A549 (cell line): ENCODE measurements at regions not wholly inside any gene's neighbourhood (a gene's known extent, or its start where the extent isn't known, plus 50 kb on each side); places are given as distances from the start of the nearest gene placed in this dataset.

Experiments
- ATAC-seq, 2 experiments: fragments of 200-7000 bp in 1 of 2; fragments of >200 bp in 1 of 2; cut with Nextera tagmentation in 1 of 2; cut with Tn5 transposase in 1 of 2; 3 replicates each; pipeline versions ENCODE4 v1.8.0 to v1.9.1; 2018 to 2020; ENCODE audit warnings: mild to moderate bottlenecking in 1 of 2, moderate library complexity in 1 of 2
- CTCF ChIA-PET: fragments of 300-600 bp; sonication (Branson Sonifier 250); formaldehyde crosslinking; extraction: SDS; loops from one replicate; lab custom pipeline; 2021; ENCODE audit warnings: antibody characterized with exemption, inconsistent platforms; lab: Yijun Ruan, JAX
- POLR2A ChIA-PET: fragments of 350-600 bp; formaldehyde crosslinking; extraction: SDS; loops from one replicate; lab custom pipeline; 2021; ENCODE audit warnings: antibody characterized with exemption, inconsistent platforms; lab: Yijun Ruan, JAX
- DNase-seq, 2 experiments: peaks; one replicate each; pipeline versions ENCODE4 v3.0.0 to v3.0.0-alpha.2; 2011 to 2016; ENCODE audit warnings: low read depth in 1 of 2, low spot score in 1 of 2
- FAIRE-seq: peaks from 2 replicates; lab custom pipeline; 2011; peaks lifted over from hg19 to GRCh38; lab: Jason Lieb, UNC
- H3K27ac ChIP-seq, 2 experiments: fragments of >200 bp; sonication (Bioruptor Twin); formaldehyde crosslinking; 3 replicates each; pipeline ENCODE4 v1.5.1; 2016 to 2017
- H3K4me1 ChIP-seq: fragments of >200 bp; sonication (Bioruptor Twin); formaldehyde crosslinking; 3 replicates; pipeline ENCODE4 v1.6.1; 2016
- H3K4me2 ChIP-seq: fragments of >200 bp; sonication (Bioruptor Twin); formaldehyde crosslinking; 3 replicates; pipeline ENCODE4 v1.6.1; 2016
- H3K4me3 ChIP-seq: fragments of >200 bp; sonication (Bioruptor Twin); formaldehyde crosslinking; 3 replicates; pipeline ENCODE4 v1.5.1; 2016
- H3K9me3 ChIP-seq: fragments of >200 bp; sonication (Bioruptor Twin); formaldehyde crosslinking; 3 replicates; pipeline ENCODE4 v1.6.1; 2016
- CEBPB ChIP-seq, 2 experiments: fragments of >200 bp in 1 of 2; sonication (Bioruptor Twin) in 1 of 2; formaldehyde crosslinking in 1 of 2; IDR thresholded peaks; 2 replicates each; pipeline ENCODE4 v1.6.1; 2012 to 2016
- CTCF ChIP-seq: fragments of >200 bp; sonication (Bioruptor Twin); formaldehyde crosslinking; IDR thresholded peaks from 3 replicates; pipeline ENCODE4 v1.5.1; 2016
- EHMT2 ChIP-seq: fragments of 200-600 bp; sonication (generic); IDR thresholded peaks from 2 replicates; pipeline ENCODE4 v1.6.1; 2016; ENCODE audit warnings: antibody characterized with exemption, low read depth, mild to moderate bottlenecking, moderate library complexity
- FOSB ChIP-seq: fragments of 250-450 bp; sonication (Bioruptor Pico); IDR thresholded peaks from 2 replicates; pipeline ENCODE4 v1.5.0; 2020; ENCODE audit warnings: mild to moderate bottlenecking, moderate library complexity
- FOSL2 ChIP-seq, 2 experiments: fragments of 450-650 bp in 1 of 2; fragments of >200 bp in 1 of 2; sonication (Bioruptor Twin) in 1 of 2; formaldehyde crosslinking; IDR thresholded peaks; 2 replicates each; pipeline versions ENCODE4 v1.5.0 to v1.6.1; 2016 to 2020; ENCODE audit warnings: mild to moderate bottlenecking in 1 of 2, moderate library complexity in 1 of 2
- GATA3 ChIP-seq: IDR thresholded peaks from 2 replicates; pipeline ENCODE4 v1.6.1; 2012; ENCODE audit warnings: borderline replicate concordance
- HDAC2 ChIP-seq: fragments of 200-600 bp; sonication (generic); IDR thresholded peaks from 2 replicates; pipeline ENCODE4 v1.6.1; 2016
- HOXA7 ChIP-seq: fragments of 250-450 bp; sonication (Bioruptor Pico); IDR thresholded peaks from 2 replicates; pipeline ENCODE4 v1.5.0; 2020; ENCODE audit warnings: mild to moderate bottlenecking, moderate library complexity
- HOXB13 ChIP-seq: fragments of 250-450 bp; sonication (Bioruptor Pico); IDR thresholded peaks from 2 replicates; pipeline ENCODE4 v1.5.0; 2020; ENCODE audit warnings: low read depth, mild to moderate bottlenecking, moderate library complexity
- JUN ChIP-seq, 2 experiments: fragments of >200 bp; sonication (Bioruptor Twin); formaldehyde crosslinking; IDR thresholded peaks; 2 replicates in 1 of 2; 3 replicates in 1 of 2; pipeline ENCODE4 v1.6.1; 2016 to 2017
- KDM1A ChIP-seq: fragments of 200-600 bp; sonication (generic); IDR thresholded peaks from 2 replicates; pipeline ENCODE4 v1.6.1; 2016; ENCODE audit warnings: low read depth, mild to moderate bottlenecking
- MYC ChIP-seq: IDR thresholded peaks from 2 replicates; pipeline ENCODE4 v1.6.1; 2012; ENCODE audit warnings: mild to moderate bottlenecking, inconsistent platforms, low read length, improper control_type of control experiment, borderline replicate concordance
- NFE2L2 ChIP-seq: fragments of 150-350 bp; conservative IDR thresholded peaks from 2 replicates; pipeline ENCODE4 v1.6.1; 2014; ENCODE audit warnings: low read length
- NPAS2 ChIP-seq: fragments of 250-450 bp; sonication (Bioruptor Pico); IDR thresholded peaks from 2 replicates; pipeline ENCODE4 v1.8.0; 2022; ENCODE audit warnings: mild to moderate bottlenecking, moderate library complexity, borderline replicate concordance
- NR3C1 ChIP-seq: fragments of >200 bp; sonication (Bioruptor Twin); formaldehyde crosslinking; IDR thresholded peaks from 3 replicates; pipeline ENCODE4 v1.6.1; 2017
- POLR2A ChIP-seq: IDR thresholded peaks from 2 replicates; pipeline ENCODE4 v1.6.1; 2012; ENCODE audit warnings: mild to moderate bottlenecking, low read length
- RARB ChIP-seq: fragments of 250-450 bp; sonication (Bioruptor Pico); IDR thresholded peaks from 2 replicates; pipeline ENCODE4 v1.8.0; 2021; ENCODE audit warnings: mild to moderate bottlenecking, moderate library complexity
- RCOR1 ChIP-seq: fragments of 150-350 bp; IDR thresholded peaks from 2 replicates; pipeline ENCODE4 v1.6.1; 2014; ENCODE audit warnings: antibody characterized with exemption, low read length, low read depth
- REST ChIP-seq: fragments of 200-600 bp; sonication (generic); IDR thresholded peaks from 2 replicates; pipeline ENCODE4 v1.6.1; 2016; ENCODE audit warnings: antibody characterized with exemption, mild to moderate bottlenecking, moderate library complexity
- SMC3 ChIP-seq: fragments of >200 bp; sonication (Bioruptor Twin); formaldehyde crosslinking; IDR thresholded peaks from 3 replicates; pipeline ENCODE4 v1.6.1; 2018; ENCODE audit warnings: inconsistent platforms
- SREBF2 ChIP-seq: fragments of 450-650 bp; IDR thresholded peaks from 2 replicates; pipeline ENCODE4 v1.6.1; 2014; ENCODE audit warnings: mild to moderate bottlenecking, moderate library complexity
- TFCP2L1 ChIP-seq: fragments of 250-450 bp; sonication (Bioruptor Pico); IDR thresholded peaks from 2 replicates; pipeline ENCODE4 v1.5.0; 2021; ENCODE audit warnings: mild to moderate bottlenecking
- ZFP36 ChIP-seq: fragments of 450-650 bp; IDR thresholded peaks from 2 replicates; pipeline ENCODE4 v1.6.1; 2014; ENCODE audit warnings: borderline replicate concordance; ENCODE audit not compliant: partially characterized antibody
- ZNF302 ChIP-seq: fragments of 250-450 bp; sonication (Bioruptor Pico); IDR thresholded peaks from 2 replicates; pipeline ENCODE4 v1.9.0; 2021; ENCODE audit warnings: inconsistent platforms, mild to moderate bottlenecking, moderate library complexity
- ZSCAN20 ChIP-seq: fragments of 250-450 bp; sonication (Bioruptor Pico); IDR thresholded peaks from 2 replicates; pipeline ENCODE4 v1.8.0; 2022; ENCODE audit warnings: mild to moderate bottlenecking, moderate library complexity
- WGBS: methylation state at CpG from one replicate; pipeline ENCODE4 v1.1.6; 2017; ENCODE audit errors: missing lambda C conversion rate; 5-methylcytosine and 5-hydroxymethylcytosine counted together
- TF ChIP-seq, protein P1 (sequence below): fragments of 150-350 bp; IDR thresholded peaks from 2 replicates; pipeline ENCODE4 v1.6.1; 2014; ENCODE audit warnings: low read depth, mild to moderate bottlenecking, low read length
- TF ChIP-seq, protein P2 (sequence below): fragments of 250-450 bp; sonication (Bioruptor Pico); IDR thresholded peaks from 2 replicates; pipeline ENCODE4 v1.5.0; 2020; ENCODE audit warnings: low read depth, mild to moderate bottlenecking, moderate library complexity

DNA sequence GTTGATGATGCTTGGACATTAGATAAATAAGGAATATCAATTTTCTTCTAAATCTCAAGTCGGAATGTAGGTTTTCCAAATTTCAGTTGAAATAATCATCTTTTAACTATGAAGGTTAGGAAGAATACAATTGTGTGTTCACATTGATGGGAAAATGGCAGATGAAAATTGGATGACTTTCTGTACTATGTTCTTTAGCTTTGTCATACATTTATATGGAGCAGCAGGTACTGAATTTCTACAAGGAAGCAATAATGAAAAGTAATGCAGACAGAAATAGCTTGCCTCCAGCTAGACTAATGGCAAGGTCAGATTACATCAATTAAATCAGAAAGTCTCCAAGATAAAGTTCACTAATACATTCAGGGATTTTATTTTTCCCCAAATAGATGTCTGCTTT, 1423.7 kb upstream of the PCDH20 start:
- POLR2A ChIA-PET: no interaction called here
- CTCF ChIA-PET: no interaction called here
- H3K27ac ChIP-seq: no peak overlapping the region
- TF ChIP-seq NFE2L2 (no peak), EHMT2 (no peak)
- no peak overlapping the region for H3K4me3 ChIP-seq
- H3K9me3 ChIP-seq: no peaks in the 10 kb centered on the region
- no peak for ATAC-seq
- WGBS: 73% methylated on average over 1 of the region's 1 CpG
- H3K4me2 ChIP-seq: no peak overlapping the region
- DNase-seq: no peak
- H3K4me1 ChIP-seq: no peaks in the 10 kb centered on the region
- FAIRE-seq: no peak

- ChIA-PET POLR2A (no interaction called here), CTCF (no interaction called here)
- H3K9me3 ChIP-seq: no peaks in the 10 kb centered on the region
- H3K4me3 ChIP-seq: no peak overlapping the region
- no peaks in the 10 kb centered on the region for H3K4me1 ChIP-seq
- FAIRE-seq: no peak
- no peak for DNase-seq
- no peak overlapping the region for H3K27ac ChIP-seq
- no peak for ATAC-seq
- TF ChIP-seq FOSL2 (IDR thresholded peaks at IDR 0.05) (no peak), FOSL2 (CRISPR knock-in tag; IDR thresholded peaks at IDR 0.05) (no peak), KDM1A (no peak), RCOR1 (no peak), NR3C1 (no peak), EHMT2 (no peak), FOSB (CRISPR knock-in tag) (no peak), SMC3 (no peak), HDAC2 (no peak), TFCP2L1 (CRISPR knock-in tag) (no peak), ZNF302 (CRISPR knock-in tag) (no peak), ZSCAN20 (CRISPR knock-in tag) (no peak), RARB (no peak), SREBF2 (no peak)
- TF ChIP-seq, protein P1, sequence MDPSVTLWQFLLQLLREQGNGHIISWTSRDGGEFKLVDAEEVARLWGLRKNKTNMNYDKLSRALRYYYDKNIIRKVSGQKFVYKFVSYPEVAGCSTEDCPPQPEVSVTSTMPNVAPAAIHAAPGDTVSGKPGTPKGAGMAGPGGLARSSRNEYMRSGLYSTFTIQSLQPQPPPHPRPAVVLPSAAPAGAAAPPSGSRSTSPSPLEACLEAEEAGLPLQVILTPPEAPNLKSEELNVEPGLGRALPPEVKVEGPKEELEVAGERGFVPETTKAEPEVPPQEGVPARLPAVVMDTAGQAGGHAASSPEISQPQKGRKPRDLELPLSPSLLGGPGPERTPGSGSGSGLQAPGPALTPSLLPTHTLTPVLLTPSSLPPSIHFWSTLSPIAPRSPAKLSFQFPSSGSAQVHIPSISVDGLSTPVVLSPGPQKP: no peak
- H3K4me2 ChIP-seq: no peak overlapping the region
Observed at GRCh38 chr13:62838929-62839328, 1423.3 kb upstream of the PCDH20 start.

- ChIA-PET POLR2A (no interaction called here), CTCF (no interaction called here)
- H3K4me1 ChIP-seq: no peaks in the 10 kb centered on the region
- DNase-seq (peak in 1 of 2 experiments; percentile 9), ATAC-seq (no peak), FAIRE-seq (no peak)
- no peak overlapping the region for H3K4me2 ChIP-seq
- H3K27ac ChIP-seq: no peak overlapping the region
- no peak overlapping the region for H3K4me3 ChIP-seq
- WGBS: 17% methylated on average over 2 of the region's 2 CpGs
- no peak for TF ChIP-seq CTCF
- no peak for TF ChIP-seq MYC
- TF ChIP-seq REST: no peak
- TF ChIP-seq TFCP2L1 (CRISPR knock-in tag): no peak
- TF ChIP-seq EHMT2: no peak
- TF ChIP-seq CEBPB (IDR thresholded peaks at IDR 0.05): no peak
- TF ChIP-seq, protein P2, sequence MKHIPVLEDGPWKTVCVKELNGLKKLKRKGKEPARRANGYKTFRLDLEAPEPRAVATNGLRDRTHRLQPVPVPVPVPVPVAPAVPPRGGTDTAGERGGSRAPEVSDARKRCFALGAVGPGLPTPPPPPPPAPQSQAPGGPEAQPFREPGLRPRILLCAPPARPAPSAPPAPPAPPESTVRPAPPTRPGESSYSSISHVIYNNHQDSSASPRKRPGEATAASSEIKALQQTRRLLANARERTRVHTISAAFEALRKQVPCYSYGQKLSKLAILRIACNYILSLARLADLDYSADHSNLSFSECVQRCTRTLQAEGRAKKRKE (CRISPR knock-in tag): no peak
- TF ChIP-seq POLR2A: no peak
- no peak for TF ChIP-seq HOXB13 (CRISPR knock-in tag)
- no peak for TF ChIP-seq HOXA7
- no peak for TF ChIP-seq NPAS2 (CRISPR knock-in tag)
- TF ChIP-seq GATA3: no peak
- TF ChIP-seq JUN (IDR thresholded peaks at IDR 0.05): no peak
- TF ChIP-seq ZFP36: no peak
- no peaks in the 10 kb centered on the region for H3K9me3 ChIP-seq
Observed at GRCh38 chr13:62837895-62838294, 1422.2 kb upstream of the PCDH20 start.
